HCT116 (cell line): ENCODE measurements at regions not wholly inside any gene's neighbourhood (a gene's known extent, or its start where the extent isn't known, plus 50 kb on each side); places are given as distances from the start of the nearest gene placed in this dataset.

Experiments used
- ATAC-seq: fragments of 200-7000 bp; cut with Tn5 transposase; 2 replicates; pipeline ENCODE4 v1.9.1; 2020; ENCODE audit warnings: mild to moderate bottlenecking, moderate library complexity
- BruUV-seq: library from RNA; stranded (reverse); fragments of 400-500 nt; replicated peaks from 2 replicates; lab custom pipeline; 2021; lab: Mats Ljungman, UMichigan
- CTCF ChIA-PET: fragments of 300-600 bp; sonication (Branson Sonifier 250); formaldehyde crosslinking; loops from one replicate; lab custom pipeline; 2021; ENCODE audit warnings: antibody characterized with exemption; lab: Charles Lee
- POLR2A ChIA-PET: fragments of 300-600, 350-600 bp; sonication (Branson Sonifier 250); formaldehyde crosslinking; loops from one replicate; lab custom pipeline; 2021; ENCODE audit warnings: antibody characterized with exemption; lab: Charles Lee
- RAD21 ChIA-PET, 2 experiments: fragments of 300-600 bp; sonication (Branson Sonifier 250); formaldehyde crosslinking; loops; one replicate each; lab custom pipeline; 2023; ENCODE audit warnings: low total read pairs in 2 of 2; ENCODE audit not compliant: uncharacterized antibody in 2 of 2, unreplicated experiment in 2 of 2, low non-redundant PET in 1 of 2; lab: Charles Lee
- DNase-seq: peaks from one replicate; pipeline ENCODE4 v3.0.0-alpha.2; 2010; ENCODE audit warnings: low read depth, low spot score
- H2AFZ ChIP-seq: fragments of 200-600 bp; shearing (Covaris generic), sonication (generic); 2 replicates; pipeline ENCODE4 v1.6.1; 2017; ENCODE audit warnings: low read depth, mixed run types, mixed read lengths, antibody characterized with exemption, low read length; ENCODE audit not compliant: poor library complexity, severe bottlenecking
- H3K27ac ChIP-seq: 2 replicates; pipeline ENCODE4 v1.5.1; 2012; ENCODE audit warnings: low read depth, low read length
- H3K27me3 ChIP-seq: fragments of 200-600 bp; sonication (generic); 2 replicates; pipeline ENCODE4 v1.6.1; 2016; ENCODE audit warnings: mixed run types, low read length, mixed read lengths; ENCODE audit not compliant: insufficient read depth
- H3K36me3 ChIP-seq, 2 experiments: fragments of 200-500 bp in 1 of 2; fragments of 200-600 bp in 1 of 2; sonication (Bioruptor generic) in 1 of 2; sonication (generic) in 1 of 2; 2 replicates each; pipeline versions ENCODE4 v1.5.1 to v1.6.1; 2014 to 2016; ENCODE audit warnings: low read length in 2 of 2, inconsistent platforms in 1 of 2, mixed read lengths in 1 of 2, mixed run types in 1 of 2; ENCODE audit not compliant: insufficient read depth in 2 of 2, control insufficient read depth in 1 of 2
- H3K4me1 ChIP-seq, 2 experiments: fragments of 200-600 bp in 1 of 2; sonication (generic) in 1 of 2; 2 replicates each; pipeline versions ENCODE4 v1.5.1 to v1.6.1; 2012 to 2017; ENCODE audit warnings: low read length in 2 of 2, inconsistent platforms in 1 of 2, mild to moderate bottlenecking in 1 of 2, mixed read lengths in 1 of 2, mixed run types in 1 of 2, moderate library complexity in 1 of 2; ENCODE audit not compliant: insufficient read depth in 2 of 2, control insufficient read depth in 1 of 2
- H3K4me2 ChIP-seq: fragments of 200-600 bp; sonication (generic); 2 replicates; pipeline ENCODE4 v1.6.1; 2017; ENCODE audit warnings: mixed run types, low read length, mixed read lengths
- H3K4me3 ChIP-seq, 2 experiments: fragments of 200-600 bp in 1 of 2; sonication (generic) in 1 of 2; replicated peaks in 1 of 2; 2 replicates each; pipeline ENCODE4 v1.5.1; 2011 to 2016; ENCODE audit warnings: low read length in 2 of 2, control low read depth in 1 of 2, low read depth in 1 of 2, mild to moderate bottlenecking in 1 of 2, mixed read lengths in 1 of 2, mixed run types in 1 of 2
- H3K79me2 ChIP-seq: fragments of 200-600 bp; sonication (generic); 2 replicates; pipeline ENCODE4 v1.6.1; 2017; ENCODE audit warnings: mild to moderate bottlenecking, mixed run types, low read length, moderate library complexity, mixed read lengths; ENCODE audit not compliant: insufficient read depth
- H3K9ac ChIP-seq: fragments of 200-600 bp; sonication (generic); 2 replicates; pipeline ENCODE4 v1.6.1; 2016; ENCODE audit warnings: low read length, mixed read lengths
- H3K9me2 ChIP-seq: fragments of 200-600 bp; sonication (generic), shearing (Covaris generic); 2 replicates; pipeline ENCODE4 v1.6.1; 2017; ENCODE audit warnings: mixed run types, mild to moderate bottlenecking, moderate library complexity; ENCODE audit not compliant: insufficient read depth
- H3K9me3 ChIP-seq, 2 experiments: fragments of 200-500 bp in 1 of 2; fragments of 200-600 bp in 1 of 2; sonication (Bioruptor generic) in 1 of 2; sonication (generic) in 1 of 2; 2 replicates each; pipeline ENCODE4 v1.6.1; 2014 to 2017; ENCODE audit warnings: low read length in 2 of 2, mixed read lengths in 2 of 2, inconsistent platforms in 1 of 2, low read depth in 1 of 2, mild to moderate bottlenecking in 1 of 2, mixed run types in 1 of 2, moderate library complexity in 1 of 2; ENCODE audit not compliant: control insufficient read depth in 1 of 2, insufficient read depth in 1 of 2
- H4K20me1 ChIP-seq: fragments of 200-600 bp; sonication (generic), shearing (Covaris generic); 2 replicates; pipeline ENCODE4 v1.6.1; 2017; ENCODE audit warnings: mixed run types, mild to moderate bottlenecking, moderate library complexity; ENCODE audit not compliant: insufficient read depth
- ATF3 ChIP-seq: IDR thresholded peaks from 2 replicates; pipeline ENCODE4 v1.6.1; 2012
- CBX3 ChIP-seq: IDR thresholded peaks from 2 replicates; pipeline ENCODE4 v1.6.1; 2012; ENCODE audit warnings: low read depth
- CEBPB ChIP-seq: IDR thresholded peaks from 2 replicates; pipeline ENCODE4 v1.6.1; 2012; ENCODE audit warnings: low read depth
- ELF1 ChIP-seq: IDR thresholded peaks from 2 replicates; pipeline ENCODE4 v1.6.1; 2012; ENCODE audit warnings: low read depth, borderline replicate concordance
- EZH2 ChIP-seq: fragments of 200-600 bp; sonication (generic); IDR thresholded peaks from 2 replicates; pipeline ENCODE4 v1.6.1; 2017; ENCODE audit warnings: antibody characterized with exemption, mixed run types
- JUND ChIP-seq: IDR thresholded peaks from 2 replicates; pipeline ENCODE4 v1.6.1; 2012
- RAD21 ChIP-seq: IDR thresholded peaks from 2 replicates; pipeline ENCODE4 v1.6.1; 2012; ENCODE audit warnings: low read depth, mild to moderate bottlenecking
- SIN3A ChIP-seq: IDR thresholded peaks from 2 replicates; pipeline ENCODE4 v1.6.1; 2012; ENCODE audit warnings: low read depth
- SP1 ChIP-seq: IDR thresholded peaks from 2 replicates; pipeline ENCODE4 v1.6.1; 2012; ENCODE audit warnings: low read depth
- SRF ChIP-seq: IDR thresholded peaks from 2 replicates; pipeline ENCODE4 v1.6.1; 2012; ENCODE audit warnings: low read depth
- TCF7L2 ChIP-seq: IDR thresholded peaks from 2 replicates; pipeline ENCODE4 v1.7.0; 2011; ENCODE audit warnings: borderline replicate concordance, inconsistent platforms; ENCODE audit not compliant: insufficient read depth, insufficient read length; ENCODE audit errors: extremely low read depth
- YY1 ChIP-seq: IDR thresholded peaks from 2 replicates; pipeline ENCODE4 v1.6.1; 2011; ENCODE audit warnings: low read length, low read depth, moderate library complexity, mild to moderate bottlenecking; ENCODE audit not compliant: insufficient replicate concordance; ENCODE audit errors: extremely low read depth
- ZFX ChIP-seq: fragments of 450-650 bp; IDR thresholded peaks from 2 replicates; pipeline ENCODE4 v1.6.1; 2017
- intact Hi-C: fragments of 100-400 bp; cut with micrococcal nuclease; formaldehyde crosslinking; loops from 2 replicates; pipeline ENCODE4 v1.10.0; 2022
- TF ChIP-seq, protein P1 (sequence below): IDR thresholded peaks from 2 replicates; pipeline ENCODE4 v1.6.1; 2012; ENCODE audit warnings: low read depth
- TF ChIP-seq, protein P2 (sequence below), 3 experiments: fragments of 200-600 bp in 1 of 3; sonication (generic) in 1 of 3; IDR thresholded peaks in 2 of 3; conservative IDR thresholded peaks in 1 of 3; 2 replicates each; pipeline ENCODE4 v1.5.1; 2012 to 2017; ENCODE audit warnings: low read depth in 2 of 3, low read length in 2 of 3, antibody characterized with exemption in 1 of 3, borderline replicate concordance in 1 of 3, control low read depth in 1 of 3, mild to moderate bottlenecking in 1 of 3, mixed read lengths in 1 of 3, mixed run types in 1 of 3, moderate library complexity in 1 of 3; ENCODE audit not compliant: insufficient read depth in 1 of 3
- TF ChIP-seq, protein P3 (sequence below): IDR thresholded peaks from 2 replicates; pipeline ENCODE4 v1.6.1; 2012
- TF ChIP-seq, protein P4 (sequence below): IDR thresholded peaks from 2 replicates; pipeline ENCODE4 v1.6.1; 2011; ENCODE audit warnings: mild to moderate bottlenecking, low read length, moderate library complexity; ENCODE audit not compliant: insufficient replicate concordance; ENCODE audit errors: extremely low read depth

DNA sequence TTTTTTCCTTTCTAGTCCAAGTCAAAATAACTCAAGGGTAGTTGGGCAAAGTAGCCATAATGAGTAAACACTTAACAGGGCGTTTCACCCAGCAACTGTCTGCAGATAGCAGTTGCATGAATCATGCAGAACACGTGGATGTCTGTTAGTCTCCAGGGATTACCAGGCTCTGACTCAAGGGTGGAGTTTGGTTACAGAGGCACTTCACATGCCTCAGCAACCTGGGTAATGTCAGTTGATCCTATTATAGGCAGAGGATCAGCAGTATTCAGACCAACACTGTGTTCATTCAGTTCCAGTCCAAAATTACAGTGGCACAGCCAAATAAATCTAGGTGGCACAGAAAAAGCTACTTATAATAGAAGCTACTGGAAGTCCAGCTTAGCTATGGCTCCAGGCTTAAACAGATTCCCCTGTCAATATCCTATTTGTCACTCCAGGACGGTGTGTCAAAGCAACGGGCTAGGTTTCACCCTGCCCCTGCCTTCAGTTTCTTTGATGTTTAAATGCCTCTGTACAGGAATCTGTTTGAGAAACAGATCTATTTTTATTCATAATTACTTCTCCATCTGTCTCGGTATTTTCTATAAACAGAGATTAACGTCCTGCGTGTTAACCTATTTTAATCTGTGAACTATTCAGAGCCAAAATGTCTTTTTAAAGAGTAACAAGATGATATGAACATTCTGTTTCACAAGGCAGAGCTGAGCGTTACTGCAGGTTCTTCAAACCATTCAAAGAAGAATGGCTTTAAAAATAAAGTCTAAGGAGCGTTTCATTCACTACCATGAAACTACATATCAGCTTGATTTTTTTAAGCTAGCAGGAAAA, 162.6 kb upstream of the AKR1E2 start:
- CTCF ChIA-PET: no interaction called here
- H3K9me2 ChIP-seq: no peaks in the 10 kb centered on the region
- H2AFZ ChIP-seq: peak overlapping the region; percentile 50
- RAD21 ChIA-PET: interaction anchor here in 1 of 2 experiments (0.5 kb wide), 1 partner anchor 231 kb away, joined by 3 read pairs; no protein-coding TSS in a partner anchor
- no peaks in the 10 kb centered on the region for H3K27me3 ChIP-seq
- DNase-seq (peak; percentile 97), ATAC-seq (peak; percentile 96)
- peak overlapping the region in 1 of 2 experiments; percentile 39; a peak in 3 of 4 replicates for H3K4me3 ChIP-seq
- H3K36me3 ChIP-seq: no peaks in the 10 kb centered on the region
- no peaks in the 10 kb centered on the region for H4K20me1 ChIP-seq
- peak overlapping the region; percentile 75 for H3K4me2 ChIP-seq
- peak overlapping the region; percentile 65 for H3K9ac ChIP-seq
- H3K4me1 ChIP-seq: peaks cover 20 to 37% of the 10 kb centered on the region in 2 experiments
- H3K9me3 ChIP-seq: no peaks in the 10 kb centered on the region
- peak overlapping the region; percentile 81 for H3K27ac ChIP-seq
- intact Hi-C loops: loop anchor here (5.0 to 10.0 kb wide), 2 partner anchors 876 to 1199 kb away; partner anchors contain the start of gene KLF6
- BruUV-seq: TSS peak; percentile 96
- POLR2A ChIA-PET: interaction anchor here (1.0 to 1.4 kb wide), 3 partner anchors 8 to 878 kb away, joined by 3 read pairs; partner anchors contain the start of gene KLF6
- no peaks in the 10 kb centered on the region for H3K79me2 ChIP-seq
- TF ChIP-seq ZFX (no peak), SIN3A (peak; percentile 94), SP1 (peak; percentile 97), JUND (peak; percentile 97), CBX3 (peak; percentile 91), YY1 (peak; percentile 76), SRF (peak; percentile 54; the same call in 1 of the 2 replicates), TCF7L2 (peak; percentile 94), EZH2 (no peak), ELF1 (no peak), CEBPB (peak; percentile 72; the same call in 1 of the 2 replicates), ATF3 (peak; percentile 32; the same call in 1 of the 2 replicates), RAD21 (peak; percentile 35; the same call in 1 of the 2 replicates)
- TF ChIP-seq, protein P1, sequence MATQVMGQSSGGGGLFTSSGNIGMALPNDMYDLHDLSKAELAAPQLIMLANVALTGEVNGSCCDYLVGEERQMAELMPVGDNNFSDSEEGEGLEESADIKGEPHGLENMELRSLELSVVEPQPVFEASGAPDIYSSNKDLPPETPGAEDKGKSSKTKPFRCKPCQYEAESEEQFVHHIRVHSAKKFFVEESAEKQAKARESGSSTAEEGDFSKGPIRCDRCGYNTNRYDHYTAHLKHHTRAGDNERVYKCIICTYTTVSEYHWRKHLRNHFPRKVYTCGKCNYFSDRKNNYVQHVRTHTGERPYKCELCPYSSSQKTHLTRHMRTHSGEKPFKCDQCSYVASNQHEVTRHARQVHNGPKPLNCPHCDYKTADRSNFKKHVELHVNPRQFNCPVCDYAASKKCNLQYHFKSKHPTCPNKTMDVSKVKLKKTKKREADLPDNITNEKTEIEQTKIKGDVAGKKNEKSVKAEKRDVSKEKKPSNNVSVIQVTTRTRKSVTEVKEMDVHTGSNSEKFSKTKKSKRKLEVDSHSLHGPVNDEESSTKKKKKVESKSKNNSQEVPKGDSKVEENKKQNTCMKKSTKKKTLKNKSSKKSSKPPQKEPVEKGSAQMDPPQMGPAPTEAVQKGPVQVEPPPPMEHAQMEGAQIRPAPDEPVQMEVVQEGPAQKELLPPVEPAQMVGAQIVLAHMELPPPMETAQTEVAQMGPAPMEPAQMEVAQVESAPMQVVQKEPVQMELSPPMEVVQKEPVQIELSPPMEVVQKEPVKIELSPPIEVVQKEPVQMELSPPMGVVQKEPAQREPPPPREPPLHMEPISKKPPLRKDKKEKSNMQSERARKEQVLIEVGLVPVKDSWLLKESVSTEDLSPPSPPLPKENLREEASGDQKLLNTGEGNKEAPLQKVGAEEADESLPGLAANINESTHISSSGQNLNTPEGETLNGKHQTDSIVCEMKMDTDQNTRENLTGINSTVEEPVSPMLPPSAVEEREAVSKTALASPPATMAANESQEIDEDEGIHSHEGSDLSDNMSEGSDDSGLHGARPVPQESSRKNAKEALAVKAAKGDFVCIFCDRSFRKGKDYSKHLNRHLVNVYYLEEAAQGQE: no peak
- TF ChIP-seq, protein P2, sequence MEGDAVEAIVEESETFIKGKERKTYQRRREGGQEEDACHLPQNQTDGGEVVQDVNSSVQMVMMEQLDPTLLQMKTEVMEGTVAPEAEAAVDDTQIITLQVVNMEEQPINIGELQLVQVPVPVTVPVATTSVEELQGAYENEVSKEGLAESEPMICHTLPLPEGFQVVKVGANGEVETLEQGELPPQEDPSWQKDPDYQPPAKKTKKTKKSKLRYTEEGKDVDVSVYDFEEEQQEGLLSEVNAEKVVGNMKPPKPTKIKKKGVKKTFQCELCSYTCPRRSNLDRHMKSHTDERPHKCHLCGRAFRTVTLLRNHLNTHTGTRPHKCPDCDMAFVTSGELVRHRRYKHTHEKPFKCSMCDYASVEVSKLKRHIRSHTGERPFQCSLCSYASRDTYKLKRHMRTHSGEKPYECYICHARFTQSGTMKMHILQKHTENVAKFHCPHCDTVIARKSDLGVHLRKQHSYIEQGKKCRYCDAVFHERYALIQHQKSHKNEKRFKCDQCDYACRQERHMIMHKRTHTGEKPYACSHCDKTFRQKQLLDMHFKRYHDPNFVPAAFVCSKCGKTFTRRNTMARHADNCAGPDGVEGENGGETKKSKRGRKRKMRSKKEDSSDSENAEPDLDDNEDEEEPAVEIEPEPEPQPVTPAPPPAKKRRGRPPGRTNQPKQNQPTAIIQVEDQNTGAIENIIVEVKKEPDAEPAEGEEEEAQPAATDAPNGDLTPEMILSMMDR (IDR thresholded peaks at IDR 0.05 in 2 of 3, conservative IDR thresholded peaks at IDR 0.05 in 1 of 3; ENCODE audit: borderline replicate concordance in 1 of 3, insufficient read depth in 1 of 3, low read depth in 2 of 3, low read length in 2 of 3): no peak
- TF ChIP-seq, protein P3, sequence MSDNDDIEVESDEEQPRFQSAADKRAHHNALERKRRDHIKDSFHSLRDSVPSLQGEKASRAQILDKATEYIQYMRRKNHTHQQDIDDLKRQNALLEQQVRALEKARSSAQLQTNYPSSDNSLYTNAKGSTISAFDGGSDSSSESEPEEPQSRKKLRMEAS: peak; percentile 96
- TF ChIP-seq, protein P4, sequence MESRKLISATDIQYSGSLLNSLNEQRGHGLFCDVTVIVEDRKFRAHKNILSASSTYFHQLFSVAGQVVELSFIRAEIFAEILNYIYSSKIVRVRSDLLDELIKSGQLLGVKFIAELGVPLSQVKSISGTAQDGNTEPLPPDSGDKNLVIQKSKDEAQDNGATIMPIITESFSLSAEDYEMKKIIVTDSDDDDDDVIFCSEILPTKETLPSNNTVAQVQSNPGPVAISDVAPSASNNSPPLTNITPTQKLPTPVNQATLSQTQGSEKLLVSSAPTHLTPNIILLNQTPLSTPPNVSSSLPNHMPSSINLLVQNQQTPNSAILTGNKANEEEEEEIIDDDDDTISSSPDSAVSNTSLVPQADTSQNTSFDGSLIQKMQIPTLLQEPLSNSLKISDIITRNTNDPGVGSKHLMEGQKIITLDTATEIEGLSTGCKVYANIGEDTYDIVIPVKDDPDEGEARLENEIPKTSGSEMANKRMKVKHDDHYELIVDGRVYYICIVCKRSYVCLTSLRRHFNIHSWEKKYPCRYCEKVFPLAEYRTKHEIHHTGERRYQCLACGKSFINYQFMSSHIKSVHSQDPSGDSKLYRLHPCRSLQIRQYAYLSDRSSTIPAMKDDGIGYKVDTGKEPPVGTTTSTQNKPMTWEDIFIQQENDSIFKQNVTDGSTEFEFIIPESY: peak; percentile 33
